ENCODE measurements at regions not wholly inside any gene's neighbourhood (a gene's known extent, or its start where the extent isn't known, plus 50 kb on each side); places are given as distances from the start of the nearest gene placed in this dataset.

- no peaks in the 10 kb centered on the region for H3K36me3 ChIP-seq (ENCODE audit: control insufficient read depth in 2 of 2, insufficient read depth in 2 of 2, low read length in 1 of 2)
- no peak for DNase-seq (ENCODE audit: low read depth in 6 of 9, low spot score in 9 of 9)
- H3K27ac ChIP-seq (ENCODE audit: low read depth in 1 of 2, low read length in 1 of 2): no peak overlapping the region
- no peak overlapping the region for H3K4me3 ChIP-seq (ENCODE audit: low read length in 2 of 2)
- 95% methylated on average over 1 of the region's 1 CpG for WGBS
- H3K4me1 ChIP-seq (ENCODE audit: control insufficient read depth in 2 of 2, insufficient read depth in 2 of 2, low read length in 2 of 2): no peaks in the 10 kb centered on the region
- H3K27me3 ChIP-seq (ENCODE audit: control insufficient read depth in 2 of 2, insufficient read depth in 1 of 2, low read length in 1 of 2): no peaks in the 10 kb centered on the region
- H3K9me3 ChIP-seq (ENCODE audit: control insufficient read depth in 2 of 2, insufficient read depth in 1 of 2, low read length in 1 of 2): peaks cover 0 to 6% of the 10 kb centered on the region in 2 donors
Measured at GRCh38 chr9:80720579-80720978, 968.8 kb downstream of the TLE1 start.

DNA sequence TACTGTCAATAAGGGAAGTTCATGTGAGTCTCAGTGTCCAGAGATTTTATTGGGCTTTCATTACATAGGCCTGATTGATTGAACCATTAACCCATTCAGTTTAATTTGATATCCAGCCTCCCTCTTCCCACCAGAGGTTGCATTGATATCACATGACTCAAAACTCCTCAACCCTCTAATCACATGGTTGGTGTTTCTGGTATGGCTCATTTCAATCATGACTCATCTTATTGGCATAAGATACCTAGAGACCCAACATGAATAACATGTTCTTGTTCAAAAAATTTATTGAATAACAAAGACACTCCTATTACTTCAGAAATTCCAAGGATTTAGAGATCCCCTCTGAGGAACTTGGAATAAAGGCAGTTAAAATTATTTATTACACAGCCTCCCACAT, 982.2 kb downstream of the TLE1 start:
- Histone ChIP-seq H3K9me3 (ENCODE audit: control insufficient read depth in 2 of 2, insufficient read depth in 1 of 2, low read length in 1 of 2) (no peaks in the 10 kb centered on the region), H3K4me3 (ENCODE audit: low read length in 2 of 2) (no peak overlapping the region), H3K36me3 (ENCODE audit: control insufficient read depth in 2 of 2, insufficient read depth in 2 of 2, low read length in 1 of 2) (no peaks in the 10 kb centered on the region), H3K4me1 (ENCODE audit: control insufficient read depth in 2 of 2, insufficient read depth in 2 of 2, low read length in 2 of 2) (no peaks in the 10 kb centered on the region), H3K27me3 (ENCODE audit: control insufficient read depth in 2 of 2, insufficient read depth in 1 of 2, low read length in 1 of 2) (no peaks in the 10 kb centered on the region), H3K27ac (ENCODE audit: low read depth in 1 of 2, low read length in 1 of 2) (no peak overlapping the region)
- no peak for DNase-seq (ENCODE audit: low read depth in 6 of 9, low spot score in 9 of 9)

DNA sequence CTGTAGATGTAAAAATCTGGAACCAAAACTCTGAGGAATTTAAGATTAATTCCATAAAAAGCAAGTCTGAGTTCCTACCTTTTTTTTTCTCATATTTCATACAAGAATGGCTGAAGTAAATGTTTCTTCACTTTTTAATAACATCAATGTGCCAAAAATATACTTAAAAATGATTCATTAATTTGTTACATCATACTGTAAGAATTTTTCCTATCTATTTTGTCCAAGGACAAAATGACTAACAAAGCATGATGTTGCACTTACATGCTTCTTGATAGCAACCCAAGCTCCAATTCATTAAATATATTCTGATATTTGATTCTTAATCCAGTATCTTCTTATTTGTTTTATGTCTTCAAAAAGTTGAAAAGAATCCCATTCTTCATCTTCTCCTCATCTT, 988.3 kb downstream of the TLE1 start:
- Histone ChIP-seq H3K27ac (ENCODE audit: low read depth in 1 of 2, low read length in 1 of 2) (no peak overlapping the region), H3K9me3 (ENCODE audit: control insufficient read depth in 2 of 2, insufficient read depth in 1 of 2, low read length in 1 of 2) (no peaks in the 10 kb centered on the region), H3K36me3 (ENCODE audit: control insufficient read depth in 2 of 2, insufficient read depth in 2 of 2, low read length in 1 of 2) (no peaks in the 10 kb centered on the region), H3K27me3 (ENCODE audit: control insufficient read depth in 2 of 2, insufficient read depth in 1 of 2, low read length in 1 of 2) (no peaks in the 10 kb centered on the region), H3K4me1 (ENCODE audit: control insufficient read depth in 2 of 2, insufficient read depth in 2 of 2, low read length in 2 of 2) (no peaks in the 10 kb centered on the region), H3K4me3 (ENCODE audit: low read length in 2 of 2) (no peak overlapping the region)
- DNase-seq (ENCODE audit: low read depth in 6 of 9, low spot score in 9 of 9): no peak

GRCh38 chr9:80699511-80699998, 989.8 kb downstream of the TLE1 start:
- Histone ChIP-seq H3K4me1 (ENCODE audit: control insufficient read depth in 2 of 2, insufficient read depth in 2 of 2, low read length in 2 of 2) (no peaks in the 10 kb centered on the region), H3K27ac (ENCODE audit: low read depth in 1 of 2, low read length in 1 of 2) (no peak overlapping the region), H3K9me3 (ENCODE audit: control insufficient read depth in 2 of 2, insufficient read depth in 1 of 2, low read length in 1 of 2) (no peaks in the 10 kb centered on the region), H3K36me3 (ENCODE audit: control insufficient read depth in 2 of 2, insufficient read depth in 2 of 2, low read length in 1 of 2) (no peaks in the 10 kb centered on the region), H3K4me3 (ENCODE audit: low read length in 2 of 2) (no peak overlapping the region), H3K27me3 (ENCODE audit: control insufficient read depth in 2 of 2, insufficient read depth in 1 of 2, low read length in 1 of 2) (no peaks in the 10 kb centered on the region)
- WGBS: 97% methylated on average over 2 of the region's 2 CpGs
- DNase-seq (ENCODE audit: low read depth in 6 of 9, low spot score in 9 of 9): peak in 1 of 9 donors; percentile 1

DNA sequence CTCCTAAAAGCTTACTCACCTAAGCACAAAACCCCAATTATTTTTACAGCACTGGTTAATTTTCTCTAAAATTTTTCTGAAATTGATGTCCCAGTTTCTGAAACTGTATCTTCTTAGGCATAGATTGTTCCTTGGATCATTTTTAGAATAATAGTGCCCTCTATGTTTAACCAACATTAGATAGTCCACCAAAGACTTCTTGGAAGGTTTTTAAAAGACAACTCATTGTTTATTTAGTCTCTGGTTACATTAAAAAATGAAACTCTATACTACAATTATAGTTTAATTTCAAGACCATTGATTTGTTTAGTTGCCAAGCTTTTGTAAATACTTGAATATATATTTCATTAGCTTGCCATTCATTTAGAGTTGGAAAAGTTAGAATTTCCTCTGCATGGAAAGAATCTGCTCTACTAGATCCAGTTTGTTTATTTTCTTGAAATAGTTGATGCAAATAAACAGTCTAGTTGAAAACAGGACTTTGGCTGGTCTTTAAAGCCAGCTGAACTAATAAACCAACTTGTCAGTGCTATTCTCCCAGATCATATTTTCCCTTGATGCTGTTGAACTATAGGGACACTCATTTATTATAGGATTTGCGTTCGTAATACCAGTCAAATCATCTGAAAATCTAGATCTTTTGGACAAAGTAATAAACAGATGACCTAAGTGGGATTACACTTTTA, 990.5 kb downstream of the TLE1 start:
- WGBS: 92% methylated on average over 2 of the region's 2 CpGs
- Histone ChIP-seq H3K27me3 (ENCODE audit: control insufficient read depth in 2 of 2, insufficient read depth in 1 of 2, low read length in 1 of 2) (no peaks in the 10 kb centered on the region), H3K4me3 (ENCODE audit: low read length in 2 of 2) (no peak overlapping the region), H3K27ac (ENCODE audit: low read depth in 1 of 2, low read length in 1 of 2) (no peak overlapping the region), H3K36me3 (ENCODE audit: control insufficient read depth in 2 of 2, insufficient read depth in 2 of 2, low read length in 1 of 2) (no peaks in the 10 kb centered on the region), H3K9me3 (ENCODE audit: control insufficient read depth in 2 of 2, insufficient read depth in 1 of 2, low read length in 1 of 2) (no peaks in the 10 kb centered on the region), H3K4me1 (ENCODE audit: control insufficient read depth in 2 of 2, insufficient read depth in 2 of 2, low read length in 2 of 2) (no peaks in the 10 kb centered on the region)
- DNase-seq (ENCODE audit: low read depth in 6 of 9, low spot score in 9 of 9): no peak

DNA sequence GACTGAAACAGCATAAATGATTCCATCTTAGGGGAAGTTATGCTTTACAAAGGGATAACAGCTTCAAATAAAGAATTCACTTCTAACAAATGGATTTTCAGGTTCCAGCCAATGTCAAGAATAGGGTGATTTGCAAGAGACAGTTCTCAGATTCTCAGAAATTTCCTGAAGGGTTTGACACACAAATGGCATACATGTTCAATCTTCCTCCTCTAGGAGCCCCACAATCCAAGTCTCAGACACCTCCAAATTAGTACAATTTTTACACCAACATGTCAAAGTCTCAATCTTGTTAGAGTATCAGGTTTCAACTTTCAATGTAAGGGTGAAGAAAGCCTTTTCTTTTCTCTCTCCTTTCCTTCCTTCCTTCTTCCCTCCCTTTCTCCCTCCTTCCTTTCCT, 996.6 kb downstream of the TLE1 start:
- no peak for DNase-seq (ENCODE audit: low read depth in 6 of 9, low spot score in 9 of 9)
- Histone ChIP-seq H3K27me3 (ENCODE audit: control insufficient read depth in 2 of 2, insufficient read depth in 1 of 2, low read length in 1 of 2) (no peaks in the 10 kb centered on the region), H3K4me3 (ENCODE audit: low read length in 2 of 2) (no peak overlapping the region), H3K27ac (ENCODE audit: low read depth in 1 of 2, low read length in 1 of 2) (no peak overlapping the region), H3K9me3 (ENCODE audit: control insufficient read depth in 2 of 2, insufficient read depth in 1 of 2, low read length in 1 of 2) (peaks cover 0 to 2% of the 10 kb centered on the region in 2 donors), H3K4me1 (ENCODE audit: control insufficient read depth in 2 of 2, insufficient read depth in 2 of 2, low read length in 2 of 2) (no peaks in the 10 kb centered on the region), H3K36me3 (ENCODE audit: control insufficient read depth in 2 of 2, insufficient read depth in 2 of 2, low read length in 1 of 2) (no peaks in the 10 kb centered on the region)

DNA sequence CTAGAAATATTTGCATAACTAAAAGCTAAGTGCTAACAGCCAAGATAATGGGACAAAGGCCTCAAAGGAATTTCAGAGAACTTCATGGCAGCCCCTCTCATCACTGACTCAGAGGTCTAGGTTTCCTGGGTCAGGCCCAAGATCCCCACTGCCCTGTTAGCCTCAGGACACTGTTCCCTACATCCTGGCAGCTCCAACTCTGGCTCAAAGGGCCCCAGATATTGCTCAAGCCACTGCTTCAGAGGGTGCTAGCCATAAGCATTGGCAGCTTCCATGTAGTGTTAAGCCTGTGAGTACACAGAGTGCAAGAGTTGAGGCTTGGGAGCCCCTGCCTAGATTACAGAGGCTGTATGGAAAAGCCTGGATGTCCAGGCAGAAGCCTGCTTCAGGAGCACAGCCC, 998.1 kb downstream of the TLE1 start:
- no peak overlapping the region for H3K4me3 ChIP-seq (ENCODE audit: low read length in 2 of 2)
- no peaks in the 10 kb centered on the region for H3K4me1 ChIP-seq (ENCODE audit: control insufficient read depth in 2 of 2, insufficient read depth in 2 of 2, low read length in 2 of 2)
- no peaks in the 10 kb centered on the region for H3K36me3 ChIP-seq (ENCODE audit: control insufficient read depth in 2 of 2, insufficient read depth in 2 of 2, low read length in 1 of 2)
- DNase-seq (ENCODE audit: low read depth in 6 of 9, low spot score in 9 of 9): no peak
- peaks cover 0 to 2% of the 10 kb centered on the region in 2 donors for H3K9me3 ChIP-seq (ENCODE audit: control insufficient read depth in 2 of 2, insufficient read depth in 1 of 2, low read length in 1 of 2)
- no peak overlapping the region for H3K27ac ChIP-seq (ENCODE audit: low read depth in 1 of 2, low read length in 1 of 2)
- no peaks in the 10 kb centered on the region for H3K27me3 ChIP-seq (ENCODE audit: control insufficient read depth in 2 of 2, insufficient read depth in 1 of 2, low read length in 1 of 2)

- WGBS: 40% methylated on average over 6 of the region's 6 CpGs
- Histone ChIP-seq H3K9me3 (ENCODE audit: control insufficient read depth in 2 of 2, insufficient read depth in 1 of 2, low read length in 1 of 2) (peaks cover 0 to 2% of the 10 kb centered on the region in 2 donors), H3K4me3 (ENCODE audit: low read length in 2 of 2) (no peak overlapping the region), H3K27me3 (ENCODE audit: control insufficient read depth in 2 of 2, insufficient read depth in 1 of 2, low read length in 1 of 2) (no peaks in the 10 kb centered on the region), H3K36me3 (ENCODE audit: control insufficient read depth in 2 of 2, insufficient read depth in 2 of 2, low read length in 1 of 2) (no peaks in the 10 kb centered on the region), H3K27ac (ENCODE audit: low read depth in 1 of 2, low read length in 1 of 2) (no peak overlapping the region), H3K4me1 (ENCODE audit: control insufficient read depth in 2 of 2, insufficient read depth in 2 of 2, low read length in 2 of 2) (no peaks in the 10 kb centered on the region)
- DNase-seq (ENCODE audit: low read depth in 6 of 9, low spot score in 9 of 9): no peak
Measured at GRCh38 chr9:80690349-80690939, 998.9 kb downstream of the TLE1 start.

- no peak overlapping the region for H3K4me3 ChIP-seq (ENCODE audit: low read length in 2 of 2)
- no peaks in the 10 kb centered on the region for H3K9me3 ChIP-seq (ENCODE audit: control insufficient read depth in 2 of 2, insufficient read depth in 1 of 2, low read length in 1 of 2)
- no peak overlapping the region for H3K27ac ChIP-seq (ENCODE audit: low read depth in 1 of 2, low read length in 1 of 2)
- H3K4me1 ChIP-seq (ENCODE audit: control insufficient read depth in 2 of 2, insufficient read depth in 2 of 2, low read length in 2 of 2): no peaks in the 10 kb centered on the region
- DNase-seq (ENCODE audit: low read depth in 6 of 9, low spot score in 9 of 9): no peak
- H3K27me3 ChIP-seq (ENCODE audit: control insufficient read depth in 2 of 2, insufficient read depth in 1 of 2, low read length in 1 of 2): no peaks in the 10 kb centered on the region
- no peaks in the 10 kb centered on the region for H3K36me3 ChIP-seq (ENCODE audit: control insufficient read depth in 2 of 2, insufficient read depth in 2 of 2, low read length in 1 of 2)
Measured at GRCh38 chr9:80679916-80680315, 1009.4 kb downstream of the TLE1 start.
